BJ (cell line): ENCODE measurements at regions not wholly inside any gene's neighbourhood (a gene's known extent, or its start where the extent isn't known, plus 50 kb on each side); places are given as distances from the start of the nearest gene placed in this dataset.

Source experiments
- CTCF ChIA-PET: fragments of 350-600 bp; formaldehyde crosslinking; extraction: SDS; loops from one replicate; lab custom pipeline; 2021; ENCODE audit warnings: antibody characterized with exemption, inconsistent platforms; lab: Yijun Ruan, JAX
- POLR2A ChIA-PET: fragments of 300-600 bp; sonication (Branson Sonifier 250); formaldehyde crosslinking; extraction: SDS; loops from one replicate; lab custom pipeline; 2021; ENCODE audit warnings: antibody characterized with exemption; lab: Charles Lee
- DNase-seq: peaks from one replicate; pipeline ENCODE4 v3.0.0-alpha.2; 2011; ENCODE audit warnings: low read depth
- H3K27me3 ChIP-seq: 2 replicates; pipeline ENCODE4 v1.6.0; 2011; ENCODE audit warnings: low read length; ENCODE audit not compliant: control insufficient read depth, insufficient read depth
- H3K36me3 ChIP-seq: 2 replicates; pipeline ENCODE4 v1.5.1; 2011; ENCODE audit warnings: low read length; ENCODE audit not compliant: control insufficient read depth, insufficient read depth
- H3K4me3 ChIP-seq: 2 replicates; pipeline ENCODE4 v1.5.1; 2011; ENCODE audit warnings: low read depth, mild to moderate bottlenecking, control low read depth, low read length
- CTCF ChIP-seq: IDR thresholded peaks from 2 replicates; pipeline ENCODE4 v1.5.1; 2011; ENCODE audit warnings: low read depth, mild to moderate bottlenecking, control low read depth, inconsistent platforms, low read length, moderate library complexity; ENCODE audit not compliant: insufficient read depth

- CTCF ChIA-PET = no interaction called here
- Histone ChIP-seq H3K27me3 (no peaks in the 10 kb centered on the region), H3K36me3 (no peaks in the 10 kb centered on the region), H3K4me3 (no peak overlapping the region)
- peak; percentile 2 for DNase-seq
- POLR2A ChIA-PET = no interaction called here
- peak; percentile 86 for TF ChIP-seq CTCF
Measured at GRCh38 chr3:109731639-109732473, 394.5 kb upstream of the DPPA4 start.

- no peaks in the 10 kb centered on the region for H3K27me3 ChIP-seq
- no peak for TF ChIP-seq CTCF
- ChIA-PET POLR2A (no interaction called here), CTCF (no interaction called here)
- no peak overlapping the region for H3K4me3 ChIP-seq
- no peak for DNase-seq
- no peaks in the 10 kb centered on the region for H3K36me3 ChIP-seq
Measured at GRCh38 chr3:109743981-109744380, 406.6 kb upstream of the DPPA4 start.

GRCh38 chr3:109772520-109772919, 435.2 kb upstream of the DPPA4 start:
- POLR2A ChIA-PET = no interaction called here
- no peaks in the 10 kb centered on the region for H3K27me3 ChIP-seq
- TF ChIP-seq CTCF = no peak
- CTCF ChIA-PET = no interaction called here
- H3K4me3 ChIP-seq = no peak overlapping the region
- no peak for DNase-seq
- no peaks in the 10 kb centered on the region for H3K36me3 ChIP-seq

- Histone ChIP-seq H3K36me3 (no peaks in the 10 kb centered on the region), H3K27me3 (no peaks in the 10 kb centered on the region), H3K4me3 (no peak overlapping the region)
- TF ChIP-seq CTCF = no peak
- CTCF ChIA-PET = no interaction called here
- POLR2A ChIA-PET = no interaction called here
- no peak for DNase-seq
Measured at GRCh38 chr3:109774108-109774507, 436.8 kb upstream of the DPPA4 start.

GRCh38 chr3:109784285-109784684, 446.9 kb upstream of the DPPA4 start:
- TF ChIP-seq CTCF = no peak
- ChIA-PET CTCF (no interaction called here), POLR2A (no interaction called here)
- Histone ChIP-seq H3K4me3 (no peak overlapping the region), H3K36me3 (no peaks in the 10 kb centered on the region), H3K27me3 (no peaks in the 10 kb centered on the region)
- no peak for DNase-seq
